ENCODE measurements at regions not wholly inside any gene's neighbourhood (a gene's known extent, or its start where the extent isn't known, plus 50 kb on each side); places are given as distances from the start of the nearest gene placed in this dataset.
"Not testable (repeated sequence)": the region's sequence is repeated elsewhere in the genome, so short reads cannot be mapped to it uniquely, and the experiment has no call there.

DNA sequence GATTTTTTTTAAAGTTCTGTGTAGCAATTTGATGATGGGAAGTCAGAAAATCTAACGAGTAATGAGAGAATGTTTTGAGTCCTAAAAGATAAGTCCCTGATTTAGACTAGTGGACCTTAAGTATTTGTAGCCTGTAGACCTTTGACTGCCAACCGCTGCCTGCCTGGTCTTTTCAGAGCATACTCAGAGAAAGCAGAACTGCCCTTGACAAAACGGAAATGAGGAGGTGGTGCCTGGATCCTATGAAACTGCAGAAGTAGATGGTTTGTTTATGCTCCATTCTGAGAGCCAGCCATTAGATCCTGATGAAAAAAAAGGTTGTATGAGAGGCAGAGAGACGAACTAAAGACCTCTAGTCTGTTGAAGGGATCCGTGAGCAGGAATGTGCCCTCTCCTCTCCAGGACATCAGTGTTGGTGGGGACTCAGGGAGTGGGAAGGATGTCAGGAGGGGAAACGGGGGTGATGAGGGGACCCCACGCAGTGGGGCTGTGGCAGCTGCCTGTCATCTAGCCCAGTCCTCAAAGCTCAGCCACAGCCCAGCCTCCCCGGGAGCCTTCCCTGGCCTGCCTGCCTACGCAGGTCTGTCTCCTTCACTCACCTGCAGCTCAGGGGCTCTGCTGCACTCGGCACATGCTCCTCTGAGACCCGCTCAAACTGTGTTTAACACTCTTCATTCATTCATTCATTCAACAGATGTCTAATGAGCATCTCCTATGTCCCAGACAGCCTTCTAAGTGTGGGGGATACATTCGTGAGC, 447.5 kb downstream of the AACS start:
- DNase-seq: no peak

DNA sequence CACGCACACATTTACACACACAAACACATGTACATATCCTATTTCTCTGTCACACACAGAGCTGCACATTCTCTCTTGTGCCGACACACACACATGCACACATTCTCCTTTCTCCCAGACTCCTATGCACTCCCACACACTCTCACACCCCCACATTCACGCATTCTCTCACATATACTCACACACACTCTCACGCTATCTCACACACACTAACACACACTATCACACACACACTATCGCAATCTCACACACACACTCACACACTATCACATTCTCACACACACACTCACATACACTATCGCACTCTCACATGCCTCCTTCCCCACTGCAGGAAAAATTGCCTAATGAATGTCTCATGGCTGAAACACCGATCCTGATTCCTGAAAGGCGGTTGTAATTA, 450.7 kb downstream of the AACS start:
- DNase-seq: no peak

DNA sequence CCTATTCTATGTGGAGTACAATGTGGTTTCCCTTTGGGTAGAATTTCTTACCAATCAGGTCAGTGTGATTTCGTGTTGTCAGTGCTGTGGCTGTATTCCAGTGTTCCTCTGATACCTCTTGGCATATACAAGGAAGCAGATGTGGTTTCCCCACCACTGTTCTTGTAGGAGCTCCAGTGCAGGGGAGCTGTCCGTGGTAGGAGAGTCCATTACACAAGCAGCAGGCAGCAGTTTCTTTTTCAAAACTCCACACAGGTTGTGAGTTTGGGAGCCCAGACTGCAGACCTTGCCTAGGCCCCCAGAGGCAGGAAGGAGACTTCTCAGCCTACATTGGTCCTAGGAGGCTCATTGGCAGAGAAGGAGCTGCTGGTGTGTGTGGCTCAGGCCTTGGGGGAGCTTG, 452.8 kb downstream of the AACS start:
- no peak for DNase-seq

DNA sequence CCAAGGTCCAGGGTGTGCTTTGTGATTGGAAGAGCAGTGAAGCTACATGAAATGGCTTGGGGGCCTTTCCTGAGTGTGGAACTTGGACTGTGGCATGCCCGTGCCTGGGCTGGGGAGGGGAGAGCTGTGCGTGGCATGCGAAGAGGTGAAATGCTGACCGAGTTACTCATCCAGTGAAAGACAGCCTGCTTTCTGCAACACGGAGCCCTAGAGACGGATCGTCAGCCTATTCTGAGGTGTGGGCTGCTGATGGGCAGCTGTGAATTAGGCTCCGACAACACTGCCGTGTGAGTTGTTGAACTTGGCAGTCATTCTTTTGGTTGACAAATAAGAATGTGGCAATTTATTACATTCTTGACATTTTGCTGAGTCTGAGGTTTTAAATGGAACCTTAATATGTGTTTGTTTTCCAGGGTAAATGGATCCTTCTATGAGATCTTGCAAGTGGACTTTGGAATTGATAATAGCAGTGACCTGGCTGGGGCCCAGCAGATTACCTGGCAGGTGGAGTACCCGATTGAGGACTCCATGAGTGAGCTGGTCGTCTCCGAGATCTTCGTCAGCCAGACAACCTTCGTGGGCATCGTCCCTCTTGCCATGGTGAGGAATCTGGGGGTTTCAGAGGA, 453.9 kb downstream of the AACS start:
- DNase-seq: no peak

DNA sequence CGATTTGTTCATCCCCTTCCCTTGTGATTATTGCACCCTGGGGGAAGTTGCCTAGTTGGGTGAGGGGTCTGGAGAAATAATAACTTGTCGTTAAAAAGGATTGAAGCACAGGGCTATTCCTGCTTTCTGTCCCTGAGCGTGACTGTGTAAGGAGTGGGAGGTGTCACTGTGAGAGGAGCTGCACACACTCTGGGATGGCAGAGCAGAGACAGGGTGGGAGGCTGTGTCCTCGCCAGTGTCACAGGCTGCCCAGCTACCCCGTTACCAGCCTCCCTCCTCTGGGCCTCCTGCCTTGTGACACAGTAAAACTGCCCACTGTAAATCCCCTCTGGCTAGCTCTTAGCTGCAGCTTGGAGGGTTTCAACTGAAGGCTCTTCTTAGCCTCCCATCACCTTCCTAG, 460.6 kb downstream of the AACS start:
- DNase-seq: no peak

DNA sequence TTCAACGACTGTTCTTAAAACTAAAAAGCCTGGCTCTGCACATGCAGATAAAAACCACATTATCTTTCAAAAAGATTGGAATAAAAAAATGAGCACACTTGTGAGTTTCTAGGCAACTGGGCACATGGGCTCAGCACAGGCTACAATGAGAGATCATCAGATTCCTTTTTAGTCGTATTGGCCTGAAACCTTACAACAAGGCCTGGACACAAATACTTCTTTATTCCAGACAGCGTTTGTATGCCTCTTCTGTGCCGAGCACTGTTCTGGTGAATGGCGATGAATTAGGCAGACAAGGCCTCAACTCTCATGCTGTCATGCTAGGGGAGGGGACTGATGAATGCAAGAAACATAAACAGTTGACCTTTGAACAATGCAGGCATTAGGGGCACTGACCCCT, 463.0 kb downstream of the AACS start:
- DNase-seq: no peak

DNA sequence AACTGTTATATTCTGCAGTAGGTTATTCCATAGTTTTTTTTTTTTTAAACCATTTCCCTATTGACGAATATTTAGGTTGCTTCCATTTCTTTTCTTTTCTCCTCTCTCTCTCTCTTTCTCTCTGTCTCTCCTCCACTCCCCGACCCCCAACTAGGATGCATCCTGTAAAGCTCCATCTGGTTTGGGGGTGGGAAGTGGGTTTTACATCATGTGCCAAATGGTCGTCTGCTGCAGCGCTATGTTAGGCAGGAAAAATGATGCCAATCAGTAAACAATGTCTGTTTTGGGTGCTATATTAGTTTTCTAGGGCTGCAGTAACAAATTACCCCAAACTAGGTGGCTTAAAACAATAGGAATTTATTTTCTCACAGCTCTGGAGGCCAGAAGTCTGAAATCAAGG, 465.0 kb downstream of the AACS start:
- DNase-seq: no peak

DNA sequence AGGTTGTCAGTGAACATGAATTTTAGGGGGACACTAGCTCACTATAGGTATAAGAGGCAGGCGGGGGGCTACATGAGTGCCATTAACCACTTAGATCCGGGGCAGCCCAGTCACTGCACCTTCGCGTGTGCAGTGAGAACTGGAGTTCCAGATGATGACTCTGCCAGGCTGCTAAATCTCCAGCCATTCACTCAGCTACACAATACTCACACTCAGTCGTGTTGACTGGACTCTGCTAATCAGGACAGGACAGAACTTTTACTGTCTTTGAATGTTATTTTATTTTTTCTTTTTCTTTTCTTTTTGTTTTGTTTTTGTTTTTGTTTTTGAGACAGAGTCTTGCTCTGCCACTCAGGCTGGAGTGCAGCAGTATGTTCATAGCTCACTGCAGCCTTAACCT, 465.6 kb downstream of the AACS start:
- DNase-seq: no peak

DNA sequence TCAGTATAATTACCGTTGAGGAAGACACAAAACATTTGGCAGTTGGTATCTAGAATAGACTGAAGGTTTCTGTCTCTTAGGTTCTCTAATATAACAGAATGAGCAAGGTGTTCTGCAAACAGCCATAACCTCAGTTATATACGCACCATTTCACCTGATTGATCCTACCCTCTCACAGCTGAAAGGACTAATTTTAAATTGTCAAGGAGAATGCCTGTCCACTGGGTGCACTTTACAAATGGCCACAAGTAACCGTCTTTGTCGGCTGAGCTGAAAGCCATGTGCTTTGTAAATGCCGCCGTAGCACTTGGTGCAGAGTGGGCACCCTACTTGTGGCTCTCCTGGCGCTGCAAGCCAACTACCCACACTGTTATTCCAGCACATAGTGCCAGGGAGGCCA, 466.3 kb downstream of the AACS start:
- DNase-seq: no peak

DNA sequence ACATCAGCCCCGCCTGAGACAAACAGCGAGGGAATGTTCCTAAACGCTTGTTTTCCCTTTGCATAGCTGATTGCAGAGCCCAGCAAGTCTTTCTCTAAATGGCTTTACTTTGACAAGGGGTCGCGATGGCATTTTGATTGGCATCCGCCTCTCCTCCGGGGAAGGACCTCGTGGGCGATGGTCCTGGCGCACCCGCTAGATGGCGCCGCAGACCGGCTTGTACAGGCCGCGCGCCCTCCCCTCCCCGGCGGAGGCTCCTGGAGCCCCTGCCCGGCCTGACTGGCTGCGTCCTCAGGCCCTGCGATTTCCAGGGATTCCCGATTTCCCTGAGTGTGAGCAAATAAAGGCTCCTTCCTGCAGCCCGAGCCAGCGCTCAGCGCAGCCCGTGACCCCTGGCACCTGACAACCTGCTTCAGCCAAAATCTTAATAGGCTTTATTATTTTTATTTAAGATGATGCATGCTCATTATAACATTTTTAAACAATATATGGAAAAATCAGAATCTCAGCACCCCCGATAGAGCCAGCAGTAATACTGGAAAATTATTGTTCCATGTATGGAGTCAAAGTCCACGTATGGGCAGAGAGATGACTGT, 468.3 kb downstream of the AACS start:
- peak; percentile 62 for DNase-seq

DNA sequence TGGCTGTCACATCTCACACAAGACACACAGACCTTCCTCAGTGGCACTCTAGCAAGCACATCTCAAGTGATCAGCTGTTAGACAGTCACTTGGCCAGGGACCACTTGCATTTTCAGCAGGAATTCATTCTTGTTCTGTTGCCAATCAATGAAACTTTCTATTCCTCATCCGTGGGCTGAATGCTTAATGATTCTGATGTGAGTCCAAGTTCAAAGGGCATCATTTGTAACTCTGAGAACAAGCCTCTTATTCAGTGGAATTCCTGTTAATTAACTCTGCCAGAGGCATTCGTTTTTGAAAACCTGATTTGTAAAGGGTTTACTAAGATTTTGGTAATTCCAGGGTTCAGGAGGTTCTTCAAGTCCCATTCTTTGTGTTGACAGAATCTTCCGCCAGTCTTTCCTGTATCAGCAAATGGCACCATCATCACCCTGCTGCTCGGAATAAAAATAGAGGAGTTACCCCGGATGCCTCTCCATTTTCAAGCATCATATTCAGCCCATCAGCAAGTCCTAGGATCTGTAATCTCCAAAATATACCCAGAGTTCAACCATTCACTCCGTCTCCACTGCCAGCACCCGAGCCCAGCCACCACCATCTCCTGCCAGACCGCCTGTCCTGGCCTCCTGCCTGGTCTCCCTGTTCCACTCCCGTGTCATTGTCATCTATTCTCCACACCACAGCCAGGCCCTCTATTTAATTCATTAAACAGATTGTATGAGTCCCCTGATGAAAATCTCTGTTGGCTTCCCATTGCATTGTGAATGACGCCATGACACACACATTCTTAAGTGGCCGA, 473.4 kb downstream of the AACS start:
- DNase-seq: no peak

DNA sequence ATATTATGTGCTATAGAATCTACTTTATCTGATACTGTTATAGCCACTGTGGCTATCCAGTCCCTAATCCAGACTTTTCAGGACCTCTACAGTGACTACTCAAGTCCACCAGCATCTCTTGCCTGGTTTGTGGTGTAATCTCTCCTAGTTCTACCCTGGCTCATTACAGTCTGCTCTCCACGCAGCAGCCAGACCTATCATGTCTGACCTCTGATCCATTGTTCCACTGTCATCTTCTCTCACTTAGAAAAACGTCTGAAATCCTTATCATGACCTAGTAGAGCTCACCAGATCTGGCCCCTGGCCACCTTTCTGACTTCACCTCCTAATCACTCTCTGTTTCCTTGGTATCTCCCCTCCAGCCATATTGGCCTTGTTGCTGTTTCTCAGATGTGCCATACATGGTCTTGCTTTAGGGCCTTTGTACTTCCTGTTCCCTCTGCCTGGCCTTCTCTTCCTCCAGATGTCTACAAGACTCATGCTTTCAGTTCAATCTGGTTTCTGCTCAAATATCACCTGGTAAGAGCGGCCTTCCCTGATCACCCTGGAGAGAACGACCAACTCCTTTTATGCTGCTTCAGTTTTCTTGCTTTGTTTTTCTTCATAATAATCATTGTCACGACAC, 475.5 kb downstream of the AACS start:
- DNase-seq: no peak

DNA sequence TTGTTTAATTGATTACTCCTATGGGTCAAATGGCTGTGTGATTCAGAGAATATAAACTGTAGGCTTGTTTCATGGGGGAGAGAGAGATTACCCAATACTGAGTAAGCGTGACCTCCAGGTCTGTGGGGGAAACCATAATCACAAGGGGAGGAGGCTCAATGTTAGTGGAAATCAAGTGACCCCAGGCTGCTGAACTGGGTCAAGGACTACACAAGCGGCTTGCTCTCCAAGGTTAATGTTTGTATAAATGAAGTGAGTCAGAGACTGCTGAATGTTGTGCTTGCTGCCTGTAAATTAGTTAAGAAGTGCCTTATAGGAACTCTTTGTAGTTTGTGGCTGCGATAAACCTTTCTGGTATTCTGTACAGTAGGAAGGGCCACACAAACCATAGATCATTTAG, 479.7 kb downstream of the AACS start:
- DNase-seq: no peak

DNA sequence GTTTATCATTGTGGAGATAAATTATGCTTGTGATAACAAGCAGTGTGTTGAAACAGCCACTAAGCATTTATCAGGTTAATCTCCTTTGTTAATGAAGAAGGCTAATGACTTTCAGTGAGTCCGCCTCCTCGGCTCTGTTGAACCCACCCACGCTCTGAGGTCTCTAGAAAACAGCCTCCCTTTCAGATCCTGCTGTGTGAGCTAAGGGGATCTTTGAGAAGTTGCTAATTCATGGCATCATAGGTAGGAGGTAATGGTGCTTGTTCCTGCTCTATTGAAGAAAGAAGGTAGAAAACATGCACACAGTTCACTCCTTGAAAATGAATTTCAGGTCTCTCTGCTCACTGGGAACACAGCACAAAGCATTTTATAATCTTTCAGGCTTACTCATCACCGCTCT, 483.9 kb downstream of the AACS start:
- no peak for DNase-seq

DNA sequence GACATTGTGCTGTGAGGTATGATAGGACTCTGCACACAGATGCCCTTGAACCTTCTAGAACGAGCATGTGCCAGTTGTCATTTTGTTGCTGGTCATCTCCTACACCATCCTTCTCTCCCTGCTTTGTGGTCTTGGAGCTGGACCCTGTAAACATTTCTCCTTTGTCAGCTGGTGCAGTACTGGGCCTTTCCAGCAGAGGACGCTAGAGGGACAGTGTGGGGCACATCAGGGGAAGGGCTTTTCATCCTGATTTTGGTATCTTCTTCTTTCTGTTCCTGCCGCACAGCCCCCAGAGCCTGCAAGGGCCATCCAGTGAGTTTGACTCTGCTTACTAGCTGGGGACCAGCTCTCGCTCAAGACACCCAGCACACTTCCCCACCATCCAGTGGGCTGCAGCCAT, 484.6 kb downstream of the AACS start:
- peak; percentile 33 for DNase-seq

DNA sequence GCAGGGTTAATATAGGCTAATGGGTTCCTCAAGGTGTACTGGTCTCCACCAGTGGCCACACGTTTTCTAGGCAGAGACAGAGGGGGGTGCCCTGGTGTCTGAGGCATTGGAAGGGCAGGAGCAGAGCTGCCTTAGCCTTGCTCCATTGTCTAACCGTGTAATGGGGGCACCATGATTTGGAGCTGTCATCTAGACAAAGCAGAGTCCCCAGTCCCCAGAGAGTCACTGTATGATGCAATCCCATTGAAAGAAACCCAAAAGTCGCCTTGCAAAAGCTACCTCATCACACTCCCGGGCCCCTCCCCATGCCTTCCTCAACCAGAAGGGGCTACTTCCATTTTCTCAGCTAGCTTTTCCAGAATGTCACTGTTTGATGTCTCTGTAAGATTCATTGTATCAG, 487.1 kb downstream of the AACS start:
- DNase-seq: no peak

DNA sequence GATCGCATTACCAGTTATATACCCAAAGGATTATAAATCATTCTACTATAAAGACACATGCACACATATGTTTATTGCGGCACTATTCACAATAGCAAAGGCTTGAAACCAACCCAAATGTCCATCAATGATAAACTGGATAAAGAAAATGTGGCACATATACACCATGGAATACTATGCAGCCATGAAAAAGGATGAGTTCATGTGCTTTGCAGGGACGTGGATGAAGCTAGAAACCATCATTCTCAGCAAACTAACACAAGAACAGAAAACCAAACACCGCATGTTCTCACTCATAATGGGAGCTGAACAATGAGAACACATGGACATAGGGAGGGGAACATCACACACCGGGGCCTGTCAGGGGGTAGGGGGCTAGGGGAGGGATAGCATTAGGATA, 495.8 kb downstream of the AACS start:
- not testable (repeated sequence) for DNase-seq

DNA sequence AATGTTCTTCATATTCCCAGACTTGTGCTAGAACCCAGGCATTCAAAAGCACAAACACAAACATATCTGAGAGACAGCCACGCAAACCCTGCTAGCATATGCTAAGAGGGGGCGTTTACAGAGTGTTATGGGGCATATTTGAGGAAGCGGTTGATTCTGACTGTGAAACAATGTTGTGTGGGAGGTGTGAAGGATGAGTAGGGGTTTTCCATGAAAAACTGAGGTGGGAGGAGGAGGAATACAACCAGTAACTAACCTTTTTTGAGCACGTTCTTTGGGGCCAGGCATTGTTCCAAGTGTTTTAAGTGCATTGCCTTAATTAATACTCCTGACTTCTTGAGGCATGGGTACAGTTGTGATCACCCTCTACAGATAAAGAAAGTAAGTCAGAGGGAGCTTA, 499.5 kb downstream of the AACS start:
- no peak for DNase-seq

DNA sequence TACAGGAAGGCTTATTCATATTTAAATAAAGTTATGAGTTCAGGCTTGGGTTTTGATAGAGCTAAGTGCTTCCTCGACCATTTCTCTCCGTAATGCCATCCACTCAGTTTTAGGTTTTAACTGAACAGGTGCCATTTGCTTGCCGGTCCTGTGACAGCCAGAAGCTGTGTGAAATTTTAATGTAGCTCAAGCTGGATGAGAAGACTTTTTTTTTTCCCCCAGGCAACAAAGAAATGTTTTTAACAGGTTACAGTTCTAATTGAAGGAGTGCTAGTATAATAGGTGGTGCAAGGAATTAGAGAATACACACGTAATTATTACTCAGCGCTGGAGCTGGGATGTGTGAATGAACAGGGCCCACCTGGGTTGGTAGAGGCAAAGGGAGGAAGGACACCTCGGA, 502.3 kb downstream of the AACS start:
- no peak for DNase-seq

DNA sequence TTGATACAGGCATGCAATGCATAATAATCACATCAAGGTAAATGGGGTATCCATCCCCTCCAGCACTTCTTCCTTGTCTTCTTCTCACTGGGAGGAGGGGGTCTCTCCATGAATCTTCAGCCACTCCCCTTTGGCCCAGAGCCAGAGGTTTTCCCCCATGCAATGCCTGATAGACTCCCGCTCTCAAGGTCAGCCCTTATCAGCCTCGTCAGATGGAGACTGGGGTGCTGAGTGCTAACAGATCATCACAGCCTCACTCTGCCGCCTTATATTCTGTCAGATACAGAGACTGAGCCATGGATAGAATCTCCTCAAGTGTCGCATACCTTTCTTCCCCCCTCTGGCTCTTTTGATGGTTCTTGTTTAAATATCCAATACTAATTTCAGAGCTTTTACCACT, 503.1 kb downstream of the AACS start:
- DNase-seq: no peak

DNA sequence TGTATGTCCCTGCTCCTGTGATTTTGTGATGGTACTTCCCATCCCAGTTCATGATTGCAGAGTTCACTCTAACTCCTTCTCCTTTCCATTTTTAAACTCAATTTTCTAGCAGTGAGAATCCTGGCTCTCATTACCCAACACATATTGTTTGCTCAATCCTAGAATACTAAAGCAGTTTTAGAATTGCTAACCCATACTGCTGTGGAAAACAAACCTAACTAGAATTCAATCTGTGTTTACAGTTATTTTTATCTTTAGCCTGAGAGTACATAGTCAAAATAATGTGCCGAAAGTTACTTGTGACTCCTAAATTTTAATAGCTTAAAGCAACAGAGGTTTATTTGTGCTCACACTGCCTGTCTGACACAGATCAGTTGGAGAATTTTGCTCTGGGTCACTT, 508.0 kb downstream of the AACS start:
- no peak for DNase-seq

DNA sequence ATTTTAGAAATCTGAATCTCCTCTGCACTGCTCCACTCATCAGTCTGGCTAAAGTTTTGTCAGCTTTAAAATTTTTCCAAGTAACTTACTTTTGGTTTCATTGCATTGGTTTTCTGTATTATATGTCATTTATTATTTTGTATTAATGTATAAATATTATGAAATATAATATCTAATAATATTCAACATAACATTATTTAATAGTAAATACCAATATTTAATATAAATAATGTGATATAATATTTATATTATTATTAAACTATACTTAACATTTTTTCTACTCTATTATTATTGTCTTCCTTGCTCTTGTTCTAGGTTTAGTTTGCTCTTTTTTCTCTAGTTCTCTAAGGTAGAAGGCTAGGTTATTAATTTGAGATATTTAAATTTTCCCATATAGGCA, 512.1 kb downstream of the AACS start:
- no peak for DNase-seq

DNA sequence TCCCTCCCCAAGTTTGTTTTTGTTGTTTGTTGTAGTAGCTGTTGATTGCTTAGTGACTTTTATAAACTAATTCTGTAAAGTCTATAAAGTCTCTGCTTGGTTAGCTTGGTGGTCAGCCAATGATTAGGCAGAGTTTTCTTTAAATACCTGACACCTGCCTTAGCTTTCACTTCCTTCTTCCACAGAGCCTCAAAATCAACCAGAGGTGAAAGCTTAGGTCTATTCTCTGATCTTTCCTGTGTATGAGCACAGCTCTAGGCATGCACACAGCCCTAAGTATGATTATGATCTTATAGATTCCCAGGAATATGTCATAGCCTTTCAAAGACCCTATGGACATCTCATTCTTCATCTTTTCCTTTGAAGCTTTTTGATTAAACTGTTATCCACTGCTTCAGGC, 514.7 kb downstream of the AACS start:
- DNase-seq: no peak

All from stimulated activated CD8-positive, alpha-beta memory T cell treated with anti-CD3 and anti-CD28 coated beads, Interleukin-4, amount 100 ng/mL, for 48 hours (primary cell).